ENCODE measurements at regions not wholly inside any gene's neighbourhood (a gene's known extent, or its start where the extent isn't known, plus 50 kb on each side); places are given as distances from the start of the nearest gene placed in this dataset.
"Not testable (repeated sequence)": the region's sequence is repeated elsewhere in the genome, so short reads cannot be mapped to it uniquely, and the experiment has no call there.

DNA sequence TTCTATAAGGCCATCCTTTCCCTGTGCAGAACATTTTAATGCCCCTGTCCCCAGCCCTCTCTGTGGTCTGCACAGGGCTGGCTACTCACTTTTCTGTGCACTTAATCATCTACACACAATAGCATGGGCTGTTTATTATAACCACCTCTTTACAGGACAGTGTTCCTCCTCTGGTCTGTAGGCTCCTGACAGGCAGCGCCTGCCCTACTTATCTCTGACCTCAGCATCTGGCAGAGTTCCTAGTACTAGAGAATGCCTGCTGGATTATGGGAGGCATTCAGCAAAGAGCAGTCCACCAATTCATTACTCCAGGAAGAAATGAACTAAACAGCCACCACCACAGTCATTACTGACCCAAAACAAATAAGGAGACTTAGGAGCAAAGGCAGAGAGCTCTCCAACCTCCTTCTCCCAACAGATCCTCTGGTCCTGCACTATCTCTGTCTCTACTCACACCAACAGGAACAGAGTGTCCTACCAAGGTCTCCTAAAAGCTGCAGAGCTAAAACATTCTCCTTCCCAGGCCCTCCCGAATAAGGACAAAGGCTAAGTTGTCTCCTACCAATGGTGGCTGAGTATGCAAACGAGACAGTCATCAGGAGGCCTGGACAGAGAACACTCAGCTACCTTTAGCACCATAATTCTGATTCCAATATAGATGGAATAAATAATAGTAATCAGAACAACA, 279.2 kb downstream of the QDPR start:
- no peak for DNase-seq

DNA sequence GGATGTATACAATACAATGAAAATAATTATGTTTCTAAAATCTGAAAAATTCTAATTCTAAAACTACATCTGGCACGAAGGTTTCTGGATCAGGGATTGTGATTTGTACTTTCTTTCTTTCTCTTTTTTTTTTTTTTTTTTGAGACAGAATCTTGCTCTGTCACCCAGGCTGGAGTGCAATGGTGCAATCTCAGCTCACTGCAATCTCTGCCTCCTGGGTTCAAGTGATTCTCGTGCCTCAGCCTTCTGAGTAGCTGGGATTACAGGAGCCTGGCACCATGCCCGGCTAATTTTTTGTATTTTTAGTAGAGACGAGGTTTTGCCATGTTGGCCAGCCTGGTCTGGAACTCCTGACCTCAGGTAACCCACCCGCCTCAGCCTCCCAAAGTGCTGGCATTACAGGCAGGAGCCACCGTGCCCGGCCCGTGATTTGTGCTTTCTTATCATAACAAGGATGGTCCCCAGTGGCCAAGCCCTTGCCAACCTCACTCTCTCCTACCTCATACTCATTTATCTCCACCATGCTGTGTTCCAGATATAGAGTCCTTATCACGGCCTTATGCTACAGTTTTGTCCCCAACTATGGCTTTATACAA, 279.9 kb downstream of the QDPR start:
- DNase-seq, result not testable (repeated sequence)

DNA sequence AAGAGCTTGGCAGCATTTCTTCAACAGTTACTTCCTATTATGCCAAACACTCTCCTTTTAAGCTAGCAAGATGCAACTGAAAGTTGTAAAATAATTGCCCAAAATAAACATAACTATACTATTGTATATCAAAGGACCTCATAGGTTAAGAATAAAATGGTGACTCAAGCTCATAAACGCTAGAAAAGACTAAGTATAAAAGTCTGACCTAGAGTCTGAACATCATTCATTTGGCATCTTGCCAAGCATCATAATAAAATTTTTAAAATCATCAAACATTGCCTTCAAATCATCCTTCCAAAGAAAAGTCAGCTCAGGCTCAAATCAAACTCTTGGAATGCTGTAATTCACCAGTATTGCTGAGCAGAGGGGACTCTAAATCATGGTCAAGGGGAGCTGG, 281.2 kb downstream of the QDPR start:
- DNase-seq, result no peak

DNA sequence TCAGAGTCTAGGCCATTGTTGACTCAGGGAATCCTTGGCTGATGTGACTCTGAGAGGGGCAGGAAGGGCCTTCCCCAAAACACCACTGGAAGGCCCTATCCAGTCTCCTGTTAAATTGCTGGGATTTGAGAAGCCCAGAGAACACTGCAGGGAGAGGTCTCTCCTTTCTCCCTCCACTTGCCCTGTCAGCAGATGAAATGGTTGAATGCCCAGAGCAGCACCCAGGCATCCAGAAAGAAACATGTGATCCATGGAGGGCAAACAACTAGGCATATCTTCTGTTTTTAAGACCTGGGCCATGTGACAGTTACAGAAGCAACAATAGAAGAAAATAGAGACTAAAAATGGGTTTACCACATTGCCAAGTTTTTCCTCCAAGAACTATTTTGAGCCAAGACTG, 291.1 kb downstream of the QDPR start:
- DNase-seq, result no peak

DNA sequence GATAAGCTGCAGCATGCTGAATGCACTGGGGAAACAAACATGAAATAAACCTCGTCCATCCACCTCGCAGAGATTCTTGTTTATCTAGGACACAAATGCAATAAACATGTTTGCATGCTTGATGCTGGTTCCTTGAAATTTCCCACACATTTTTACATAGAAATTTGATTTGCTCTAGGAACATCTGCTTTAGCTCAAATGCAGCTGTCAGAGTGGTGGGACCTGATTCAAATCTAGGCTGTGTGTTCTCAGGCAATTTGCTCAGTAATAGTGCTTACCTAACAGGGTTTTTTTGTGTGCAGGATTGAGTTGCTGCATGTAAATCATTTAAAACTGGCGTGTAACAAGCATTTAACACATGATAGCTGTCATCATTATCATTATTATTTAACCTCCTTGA, 293.1 kb downstream of the QDPR start:
- DNase-seq, result no peak

DNA sequence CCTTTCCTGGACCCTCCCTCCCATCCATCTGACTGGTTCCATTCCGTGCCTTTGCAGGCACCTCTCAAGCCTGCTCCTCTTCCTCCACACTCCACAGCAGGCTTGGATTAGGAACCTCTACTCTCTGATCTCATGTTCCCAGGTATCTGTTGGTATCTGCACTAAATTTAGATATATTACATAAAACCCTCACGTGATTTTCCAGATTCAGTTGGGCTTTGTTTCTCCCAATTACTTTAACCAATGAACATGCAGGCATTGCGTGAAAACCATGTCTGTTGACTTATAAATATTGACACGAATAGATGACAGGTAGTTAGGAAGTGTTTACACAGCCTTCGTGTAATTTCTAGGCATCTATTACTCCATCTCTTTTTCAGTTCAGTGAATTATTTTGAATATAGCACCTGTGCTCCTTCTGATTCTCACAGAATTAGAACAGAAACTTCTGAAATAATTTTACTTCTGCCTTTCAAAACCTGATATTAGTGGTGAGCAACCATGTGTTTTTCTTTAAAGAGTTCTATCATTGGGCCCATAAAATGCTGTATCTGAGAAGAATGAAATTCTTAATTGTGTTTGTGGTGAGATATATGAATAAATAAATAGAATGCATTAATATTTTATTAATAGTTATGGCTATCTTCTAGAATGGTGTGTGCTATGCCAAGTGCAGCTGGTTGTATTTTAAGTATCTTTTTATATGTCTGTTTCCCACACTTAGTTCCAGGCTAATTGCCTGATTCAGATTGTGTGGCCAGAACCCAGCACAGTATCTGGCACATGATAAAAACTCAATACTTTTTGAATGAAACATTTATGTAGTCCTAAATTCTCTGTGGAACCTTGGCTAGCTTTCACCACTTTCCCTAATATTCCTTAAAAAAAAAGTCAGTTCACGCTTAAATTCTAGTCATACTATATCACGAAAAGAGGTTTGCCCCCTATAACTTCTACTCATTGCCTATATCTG, 304.8 kb downstream of the QDPR start:
- no peak for DNase-seq

DNA sequence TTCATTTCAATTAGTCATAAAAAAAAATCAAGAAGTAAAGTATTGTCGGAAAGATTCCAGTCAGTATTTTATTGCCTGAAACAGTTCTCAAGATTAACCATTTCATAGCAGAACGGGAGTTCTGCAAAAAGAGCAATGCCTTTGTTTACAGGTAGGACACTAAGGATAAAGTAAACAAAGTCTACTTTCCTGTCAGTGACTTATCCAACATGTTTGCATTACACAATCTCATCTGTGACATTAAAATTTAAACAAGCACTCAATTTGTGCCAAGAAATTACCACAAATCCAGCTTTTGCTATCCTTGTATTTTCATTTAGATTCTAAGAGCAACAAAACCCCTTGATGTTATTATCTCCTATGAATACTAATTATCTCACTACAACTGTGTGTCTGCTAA, 306.5 kb upstream of the LDB2 start:
- no peak for DNase-seq

DNA sequence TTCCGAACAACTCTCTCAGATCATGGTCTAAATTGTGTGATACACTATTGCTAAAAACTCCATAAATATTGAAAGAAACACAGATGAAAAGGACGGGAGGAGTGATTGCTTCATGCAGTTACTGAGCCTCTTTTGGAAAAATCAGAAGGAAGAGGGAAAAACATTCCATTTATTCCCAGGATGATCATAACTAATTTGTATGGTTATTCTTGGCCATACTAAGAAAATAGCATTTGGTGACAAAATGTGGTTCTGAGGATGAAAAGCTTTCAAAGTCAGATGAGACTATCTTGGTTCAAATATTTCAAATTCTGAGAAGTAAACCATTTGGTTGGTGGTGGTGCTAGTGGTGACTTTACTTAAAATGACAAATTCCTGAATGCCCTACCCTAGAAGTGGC, 305.4 kb upstream of the LDB2 start:
- no peak for DNase-seq

DNA sequence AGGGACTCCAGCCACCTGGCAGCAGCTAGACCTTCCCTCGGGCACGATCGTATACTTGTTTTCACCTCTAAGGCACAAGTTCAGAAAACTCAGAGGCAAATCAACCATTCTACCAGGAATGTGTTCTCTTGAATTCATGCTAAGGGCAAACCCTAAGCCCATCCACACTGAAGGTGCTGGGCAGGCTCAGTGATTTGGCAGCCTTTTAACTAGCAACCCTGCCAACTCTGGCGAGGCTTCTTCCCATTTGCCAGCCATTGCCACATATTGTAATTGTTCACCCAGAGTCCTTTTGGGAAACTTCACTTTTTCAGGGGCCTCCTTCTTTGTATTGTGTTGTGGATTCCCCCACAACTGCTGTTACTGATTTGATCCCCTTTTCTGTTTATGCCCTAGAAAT, 298.6 kb upstream of the LDB2 start:
- DNase-seq, result no peak

DNA sequence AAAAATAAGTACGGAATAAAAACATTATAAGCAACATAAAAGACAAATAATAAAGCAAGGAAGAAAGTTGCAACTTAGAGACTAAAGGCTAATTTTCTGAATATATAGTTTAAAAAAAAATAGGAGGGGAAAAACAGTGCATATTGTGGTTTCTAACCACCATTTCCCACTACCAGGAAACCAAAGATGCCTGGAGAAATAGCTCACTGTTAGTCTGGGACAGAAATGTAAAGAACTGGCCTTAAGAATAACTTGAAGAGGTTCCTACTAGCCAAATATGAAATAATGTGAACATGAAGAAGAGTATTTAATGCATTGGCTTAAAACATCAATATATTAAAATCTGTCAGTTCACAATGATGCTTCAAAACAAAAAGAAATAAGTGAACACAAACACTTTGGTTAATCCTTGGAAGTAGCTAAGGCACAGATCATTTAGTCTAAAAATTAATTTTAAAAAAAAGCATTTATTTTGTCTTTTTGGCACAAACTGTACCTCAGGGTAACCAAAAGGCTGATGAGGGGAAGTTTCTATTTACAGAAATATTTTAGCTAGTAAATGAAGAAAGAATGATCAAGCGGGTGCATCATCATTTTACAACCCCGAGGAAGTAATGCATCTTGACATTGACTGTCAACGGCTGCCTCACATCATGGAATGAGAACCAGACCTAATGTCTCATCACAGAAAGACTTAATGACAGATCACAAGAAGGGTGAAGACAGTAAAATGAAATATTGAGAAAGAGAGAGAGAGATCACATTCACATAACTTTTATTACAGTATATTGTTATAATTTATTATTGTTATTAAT, 297.2 kb upstream of the LDB2 start:
- DNase-seq, result no peak

DNA sequence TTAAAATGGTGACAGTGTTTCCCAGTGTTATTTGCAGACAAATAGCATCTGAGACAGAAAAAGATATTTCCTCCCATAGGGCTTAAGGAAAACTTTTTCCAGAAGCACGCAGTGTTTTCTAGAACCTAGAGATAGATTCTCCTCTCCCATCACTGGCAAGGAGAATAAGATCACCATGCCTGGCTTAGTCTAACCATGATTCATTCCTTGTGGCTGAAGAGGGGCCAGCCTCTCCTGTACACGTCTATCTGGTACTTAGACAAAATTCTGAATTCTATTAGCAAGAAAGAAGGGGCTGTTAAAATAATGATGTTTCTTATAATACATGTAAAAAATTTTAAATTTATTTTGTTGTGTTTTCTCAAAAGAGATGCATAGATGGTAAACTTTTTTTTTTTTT, 296.1 kb upstream of the LDB2 start:
- no peak for DNase-seq

DNA sequence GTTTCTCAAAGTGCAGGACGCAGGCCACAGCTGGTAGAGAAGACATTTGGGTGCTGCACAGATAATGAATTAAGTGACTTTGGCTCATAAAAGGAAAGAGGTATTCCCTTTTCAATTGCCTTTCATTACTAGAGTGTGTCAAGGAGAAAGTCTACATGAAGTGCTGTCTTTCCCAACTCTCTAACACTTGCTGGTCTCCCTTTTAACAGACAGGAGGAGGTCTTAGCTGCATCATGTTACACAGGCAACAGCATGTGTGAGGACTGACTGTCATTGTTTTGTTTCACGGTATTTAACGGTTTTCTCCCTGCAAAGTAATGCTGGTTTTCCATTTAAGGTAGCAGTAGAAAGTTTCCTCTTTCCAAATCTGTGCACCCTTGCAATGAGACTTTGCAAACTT, 291.3 kb upstream of the LDB2 start:
- no peak for DNase-seq

DNA sequence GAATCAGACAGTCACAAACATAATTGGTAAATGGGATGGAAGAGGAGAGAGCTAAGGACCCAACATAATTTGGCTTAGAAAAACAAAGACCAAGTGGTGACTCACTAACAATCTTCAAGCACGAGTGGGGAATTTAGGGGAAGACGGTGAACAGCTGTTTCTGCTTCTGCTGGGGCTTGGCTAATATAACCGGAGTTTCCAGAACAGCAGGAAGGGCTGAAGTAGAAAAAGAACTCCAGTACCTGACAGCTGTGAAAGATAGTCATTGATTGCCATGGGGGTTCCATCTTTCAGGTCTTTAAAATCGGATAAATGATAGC, 290.9 kb upstream of the LDB2 start:
- DNase-seq, result no peak

DNA sequence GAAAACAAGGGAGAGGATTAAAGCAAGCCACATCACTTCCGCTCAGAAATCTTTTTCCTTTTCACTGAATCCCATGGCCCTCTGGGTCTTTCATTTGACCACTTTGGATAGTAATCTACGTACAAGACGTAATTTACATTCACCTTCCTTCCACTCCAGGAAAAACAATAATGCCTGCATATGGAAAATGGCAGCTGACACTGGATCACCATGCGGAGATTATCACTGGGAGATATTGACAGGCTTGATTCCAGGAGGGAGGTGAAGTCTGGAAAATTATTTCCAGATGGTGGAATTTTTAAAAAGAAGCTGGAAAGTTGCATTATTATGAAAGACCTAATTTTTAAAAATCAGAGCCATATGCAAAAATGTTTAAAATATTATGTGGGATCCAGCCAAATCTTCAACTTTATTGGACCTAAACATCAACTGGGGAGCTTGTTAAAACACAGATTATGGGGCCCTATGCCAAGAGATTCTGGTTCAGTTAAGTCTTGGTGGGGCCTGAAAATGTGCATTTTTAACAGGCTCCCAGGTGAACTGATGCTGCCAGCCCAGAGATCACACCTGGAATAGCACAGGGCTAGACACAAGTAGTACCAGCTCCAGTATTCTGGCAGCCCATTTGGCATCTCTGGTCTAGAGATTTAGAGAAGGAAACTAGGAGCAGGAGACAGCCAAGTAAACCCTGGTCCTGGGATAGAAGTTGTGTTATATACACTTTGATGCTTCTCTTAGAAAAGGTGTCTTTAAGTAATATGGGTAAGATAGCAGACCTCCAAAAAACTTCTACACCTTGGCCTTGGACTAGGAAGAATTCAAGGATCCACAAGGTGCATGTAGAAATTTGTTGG, 290.3 kb upstream of the LDB2 start:
- no peak for DNase-seq

DNA sequence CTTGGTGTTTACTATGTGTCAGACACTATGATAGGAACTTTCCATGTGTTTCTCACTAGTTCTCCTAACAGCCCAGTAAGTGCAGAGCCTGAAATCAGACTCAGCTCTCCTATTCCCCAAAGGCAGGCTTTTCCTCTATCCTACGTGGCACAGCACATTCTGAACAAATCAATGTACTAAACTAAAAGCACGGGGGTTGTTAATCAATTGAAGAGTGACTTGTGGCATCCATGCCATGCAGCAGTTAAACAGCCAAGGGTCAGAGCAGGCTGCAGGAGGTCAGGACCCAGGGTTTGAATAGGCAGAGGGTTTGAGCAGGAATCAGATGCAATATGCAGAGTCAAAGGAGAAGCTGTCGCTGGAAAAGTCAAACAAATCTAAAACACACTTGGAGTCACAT, 289.7 kb upstream of the LDB2 start:
- DNase-seq, result no peak

DNA sequence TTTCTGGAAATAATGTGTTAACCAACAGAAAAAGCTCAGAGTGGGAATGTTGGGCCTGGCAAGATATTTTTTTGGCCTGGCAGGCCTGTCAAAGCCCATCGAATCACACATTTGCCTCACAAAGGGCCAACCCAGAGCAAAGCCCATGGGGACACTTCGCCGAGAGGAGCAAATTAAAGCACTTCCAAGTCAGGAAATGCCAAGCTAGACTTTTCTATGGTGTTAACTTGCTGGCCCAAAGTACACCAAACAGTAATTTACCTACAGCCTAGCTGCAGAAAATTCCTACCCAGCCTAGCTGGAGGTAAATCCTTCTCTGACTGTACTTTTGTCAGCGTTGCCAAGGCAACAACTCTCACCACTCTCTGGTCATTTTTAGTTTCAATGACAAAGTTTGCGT, 288.6 kb upstream of the LDB2 start:
- DNase-seq, result no peak

DNA sequence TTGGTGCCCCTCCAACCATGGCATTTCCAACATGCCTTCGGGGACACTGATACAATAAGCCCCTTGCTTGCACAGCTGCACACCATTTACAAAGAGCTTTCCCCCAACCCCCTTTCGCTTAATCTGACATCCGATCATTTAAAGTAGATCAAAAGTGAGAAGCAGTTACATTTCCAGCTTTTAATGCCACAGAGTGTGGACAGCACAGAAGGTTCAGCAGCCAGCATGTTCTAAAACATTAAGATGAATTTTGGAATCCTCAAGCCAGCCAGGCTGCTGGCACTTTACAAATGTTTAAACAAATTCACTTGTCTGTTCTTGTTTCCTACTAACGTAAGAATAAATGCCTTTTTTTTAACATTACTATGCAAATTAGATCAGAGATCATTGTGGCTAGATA, 284.4 kb upstream of the LDB2 start:
- DNase-seq, result no peak

DNA sequence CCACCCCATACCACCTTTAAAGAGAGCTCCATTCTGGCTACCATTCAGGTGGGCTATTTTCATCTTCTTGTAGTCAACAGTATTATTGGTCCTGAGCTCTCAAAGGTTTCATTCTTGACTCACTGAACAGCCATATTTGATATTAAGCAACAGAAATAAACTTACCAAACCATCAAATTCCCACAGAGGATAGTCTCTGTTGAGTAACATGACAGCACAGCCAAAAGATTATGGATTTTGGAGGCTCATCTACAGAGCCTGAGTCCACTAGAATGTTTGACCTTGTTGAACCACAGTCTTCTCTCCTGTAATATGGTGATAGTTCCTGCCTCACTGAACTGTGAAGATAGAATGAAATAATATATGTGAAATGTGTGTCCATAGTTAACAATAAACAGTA, 276.3 kb upstream of the LDB2 start:
- DNase-seq, result no peak

DNA sequence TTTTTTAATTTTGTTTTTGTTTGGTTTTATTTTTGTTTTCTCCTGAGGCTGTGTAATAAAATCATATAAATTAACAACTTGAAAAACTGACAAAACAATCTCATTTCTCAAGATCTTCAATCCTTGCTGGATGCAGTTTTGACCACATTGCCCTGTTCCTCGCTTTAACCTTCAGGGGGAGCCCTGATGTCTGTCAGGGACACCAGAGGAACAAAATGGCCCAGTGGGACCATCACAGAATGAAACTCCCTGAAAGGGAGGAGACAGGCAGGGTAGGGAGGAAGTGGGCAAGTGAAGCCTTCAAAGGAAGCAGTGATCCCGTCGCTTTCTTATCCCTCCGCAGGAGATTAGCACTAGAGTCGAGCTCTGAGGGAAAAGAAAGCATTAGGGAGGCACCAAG, 274.9 kb upstream of the LDB2 start:
- peak; percentile 2 for DNase-seq

DNA sequence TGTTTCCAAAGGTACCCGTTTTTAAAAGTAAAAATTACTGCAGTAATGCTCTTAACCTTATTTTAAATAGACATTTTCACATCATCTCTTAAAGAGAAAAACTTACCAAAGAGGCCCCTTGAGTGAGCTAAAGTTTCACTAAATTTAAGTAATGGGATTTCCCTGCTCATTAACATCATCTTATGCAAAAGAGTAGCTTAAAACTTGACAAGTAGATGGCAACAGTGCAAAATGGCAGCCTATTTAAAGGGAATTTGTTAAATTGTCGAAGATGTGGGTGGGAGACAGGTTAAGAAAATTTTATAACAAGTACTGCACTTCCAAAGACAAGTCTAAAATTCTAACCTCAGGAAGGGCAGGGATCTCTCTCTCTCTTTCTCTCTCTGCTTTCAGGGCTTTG, 271.7 kb upstream of the LDB2 start:
- no peak for DNase-seq

DNA sequence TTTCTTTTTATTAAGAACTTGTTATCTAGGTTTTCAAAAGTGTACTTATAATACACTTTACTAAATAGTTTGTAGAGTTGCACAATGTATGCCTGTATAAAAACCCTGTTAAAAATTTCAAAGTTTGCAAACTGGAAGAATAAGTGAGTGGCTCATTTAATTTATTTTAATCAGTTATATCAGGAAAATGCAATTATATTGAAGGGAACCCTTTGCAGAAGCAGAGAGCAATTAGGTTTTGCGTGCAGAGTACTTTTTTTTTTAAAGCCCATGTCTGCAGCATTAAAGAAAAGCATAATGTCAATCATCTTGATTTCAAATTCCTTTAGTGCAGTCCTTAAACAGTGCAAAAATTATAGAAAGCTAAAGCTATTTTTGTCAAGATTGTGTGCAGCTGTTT, 271.3 kb upstream of the LDB2 start:
- no peak for DNase-seq

DNA sequence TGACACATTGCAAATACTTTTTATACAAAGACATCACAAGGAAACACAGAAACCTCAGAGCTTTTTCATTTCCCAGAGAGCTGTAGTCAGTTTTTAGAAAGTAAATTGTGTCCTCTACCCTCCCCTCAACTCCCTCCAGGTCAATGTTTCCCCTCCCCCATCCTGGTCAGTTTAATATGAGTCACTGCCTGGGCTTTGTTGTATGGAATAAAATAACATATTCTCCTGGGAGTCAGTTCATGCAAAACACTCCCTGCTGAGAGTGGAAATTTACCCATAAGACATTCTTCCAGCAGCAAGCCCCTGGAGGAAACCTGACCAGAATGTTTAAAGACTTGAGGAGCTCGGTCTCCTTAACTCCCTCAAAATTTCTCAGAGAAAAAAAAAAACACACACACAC, 270.1 kb upstream of the LDB2 start:
- no peak for DNase-seq
